Heart left ventricle (tissue), 16 donors: ENCODE measurements at regions not wholly inside any gene's neighbourhood (a gene's known extent, or its start where the extent isn't known, plus 50 kb on each side); places are given as distances from the start of the nearest gene placed in this dataset.

ENCODE experiments used
- ATAC-seq, 4 donors: fragments of 200-7000 bp; cut with Tn5 transposase; one replicate each; pipeline ENCODE4 v1.9.1; 2020 to 2022; ENCODE audit warnings: moderate library complexity in 4 of 4, mild to moderate bottlenecking in 3 of 4, moderate number of reproducible peaks in 1 of 4
- DNase-seq, 5 donors: peaks; one replicate each; pipeline ENCODE4 v3.0.0-alpha.2; 2020
- H3K27ac ChIP-seq, 12 donors: fragments of 200-600 bp; sonication (generic) in 4 of 12; one replicate each; pipeline versions ENCODE4 v1.5.0 to v1.8.0; 2016 to 2022; ENCODE audit warnings: mild to moderate bottlenecking in 2 of 12
- H3K27me3 ChIP-seq, 9 donors: fragments of 200-600 bp; sonication (generic) in 2 of 9; one replicate each; pipeline versions ENCODE4 v1.5.1 to v1.8.0; 2016 to 2022; ENCODE audit warnings: mild to moderate bottlenecking in 3 of 9
- H3K36me3 ChIP-seq, 9 donors: fragments of 200-600 bp; sonication (generic) in 2 of 9; one replicate each; pipeline versions ENCODE4 v1.5.0 to v1.8.0; 2018 to 2022; ENCODE audit warnings: mild to moderate bottlenecking in 2 of 9
- H3K4me1 ChIP-seq, 12 donors: fragments of 200-600 bp; sonication (generic) in 4 of 12; one replicate each; pipeline versions ENCODE4 v1.5.0 to v1.8.0; 2016 to 2022; ENCODE audit warnings: mild to moderate bottlenecking in 3 of 12
- H3K4me3 ChIP-seq, 12 donors: fragments of 200-600 bp; sonication (generic) in 4 of 12; one replicate each; pipeline versions ENCODE4 v1.5.0 to v1.8.0; 2017 to 2022; ENCODE audit warnings: mild to moderate bottlenecking in 9 of 12, moderate library complexity in 4 of 12
- H3K9me3 ChIP-seq, 12 donors: fragments of 200-600 bp; sonication (generic) in 4 of 12; one replicate each; pipeline versions ENCODE4 v1.5.0 to v1.8.0; 2016 to 2022; ENCODE audit warnings: mild to moderate bottlenecking in 1 of 12
- POLR2A ChIP-seq, 2 donors: fragments of 450-650 bp; IDR thresholded peaks; one replicate each; pipeline ENCODE4 v1.6.1; 2017; ENCODE audit warnings: antibody characterized with exemption in 2 of 2, mild to moderate bottlenecking in 2 of 2, moderate library complexity in 2 of 2
- WGBS, 4 donors: extraction: QIAGEN DNeasy Blood & Tissue Kit in 2 of 4; methylation state at CpG; one replicate each; pipeline versions ENCODE4 v1.1.5 to v1.1.7; 2013 to 2018; 5-methylcytosine and 5-hydroxymethylcytosine counted together
- intact Hi-C, 10 donors: fragments of 100-400 bp; cut with DNase I; formaldehyde crosslinking; loops; one replicate each; pipeline versions ENCODE4 v1.11.1 to v1.14.2; 2022
- TF ChIP-seq, protein P1 (sequence below), 12 donors: fragments of 200-600 bp; sonication (generic) in 4 of 12; IDR thresholded peaks; one replicate each; pipeline versions ENCODE4 v1.5.0 to v1.8.0; 2018 to 2022; ENCODE audit warnings: antibody characterized with exemption in 12 of 12, mild to moderate bottlenecking in 5 of 12
- donor health status: ischemic (EF 13 %, LVEDD 7.1; RV severe dilation, severe dysfunction).
- donor health status: healthy with polysubstance abuse.
- donor health status: DM: no; HTN: yes; CAD: no.
- donor health status: DM: no; HTN: no; CAD: no.
- donor health status: ischemic (EF 25% LVEDD 6.9; RV normal size, moderate dysfunction).
- donor health status: ischemic (EF 25% LVEDD 5.7; RV mildly dilated, moderate dysfunction).
- donor health status: healthy.
- donor health status: DM: yes; HTN: yes; CAD: no.
- donor health status: ischemic (EF 35%, LVEDD 5.7; RV mildly dilated, moderate dysfunction).
- donor health status: nonischemic (EF 11% LVEDD 7.7; RV severe dilation, severe dysfunction).
- donor health status: DM: yes; HTN: yes; CAD: no.
- donor health status: PGD.
- donor health status: ischemic (EF 29% LVEDD 5.4; RV normal size, mild dysfunction).
- donor health status: nonischemic (EF 23%, LVEDD 6.1; RV moderate dilation, normal function).

DNA sequence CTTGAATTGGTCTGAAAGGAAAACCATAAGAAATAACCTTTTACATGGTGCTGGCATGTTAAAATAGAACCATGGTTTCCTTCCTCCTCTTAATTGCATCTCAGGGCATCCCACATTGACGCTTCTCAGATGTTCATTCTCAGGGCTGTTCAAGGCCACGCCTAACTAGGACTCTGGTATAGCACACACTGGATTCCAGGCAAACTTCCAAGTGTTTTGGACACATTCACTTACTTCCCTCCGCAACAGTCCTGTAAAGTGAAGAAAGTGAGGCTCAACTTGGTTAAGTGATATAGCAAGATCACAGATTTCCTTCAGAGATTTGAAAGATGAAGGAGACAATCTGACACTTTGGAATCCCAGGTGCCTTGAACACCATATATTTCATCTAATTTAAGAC lies 244.8 kb downstream of the DUSP10 start:
- peaks cover 0 to 4% (median 0%) of the 10 kb centered on the region in 12 donors for H3K4me1 ChIP-seq
- peaks cover 0 to 5% (median 0%) of the 10 kb centered on the region in 9 donors for H3K27me3 ChIP-seq
- ATAC-seq (no peak), DNase-seq (no peak)
- no peak overlapping the region for H3K27ac ChIP-seq
- 28 to 33% (median 30%) methylated on average over 3 of the region's 3 CpGs for WGBS, 4 donors
- intact Hi-C loops = no loop called here
- H3K4me3 ChIP-seq = no peak overlapping the region
- H3K9me3 ChIP-seq = peaks cover 0 to 7% (median 0%) of the 10 kb centered on the region in 12 donors
- TF ChIP-seq POLR2A (IDR thresholded peaks at IDR 0.05) = no peak
- TF ChIP-seq, protein P1, sequence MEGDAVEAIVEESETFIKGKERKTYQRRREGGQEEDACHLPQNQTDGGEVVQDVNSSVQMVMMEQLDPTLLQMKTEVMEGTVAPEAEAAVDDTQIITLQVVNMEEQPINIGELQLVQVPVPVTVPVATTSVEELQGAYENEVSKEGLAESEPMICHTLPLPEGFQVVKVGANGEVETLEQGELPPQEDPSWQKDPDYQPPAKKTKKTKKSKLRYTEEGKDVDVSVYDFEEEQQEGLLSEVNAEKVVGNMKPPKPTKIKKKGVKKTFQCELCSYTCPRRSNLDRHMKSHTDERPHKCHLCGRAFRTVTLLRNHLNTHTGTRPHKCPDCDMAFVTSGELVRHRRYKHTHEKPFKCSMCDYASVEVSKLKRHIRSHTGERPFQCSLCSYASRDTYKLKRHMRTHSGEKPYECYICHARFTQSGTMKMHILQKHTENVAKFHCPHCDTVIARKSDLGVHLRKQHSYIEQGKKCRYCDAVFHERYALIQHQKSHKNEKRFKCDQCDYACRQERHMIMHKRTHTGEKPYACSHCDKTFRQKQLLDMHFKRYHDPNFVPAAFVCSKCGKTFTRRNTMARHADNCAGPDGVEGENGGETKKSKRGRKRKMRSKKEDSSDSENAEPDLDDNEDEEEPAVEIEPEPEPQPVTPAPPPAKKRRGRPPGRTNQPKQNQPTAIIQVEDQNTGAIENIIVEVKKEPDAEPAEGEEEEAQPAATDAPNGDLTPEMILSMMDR (IDR thresholded peaks at IDR 0.05) = no peak
- H3K36me3 ChIP-seq = no peaks in the 10 kb centered on the region

DNA sequence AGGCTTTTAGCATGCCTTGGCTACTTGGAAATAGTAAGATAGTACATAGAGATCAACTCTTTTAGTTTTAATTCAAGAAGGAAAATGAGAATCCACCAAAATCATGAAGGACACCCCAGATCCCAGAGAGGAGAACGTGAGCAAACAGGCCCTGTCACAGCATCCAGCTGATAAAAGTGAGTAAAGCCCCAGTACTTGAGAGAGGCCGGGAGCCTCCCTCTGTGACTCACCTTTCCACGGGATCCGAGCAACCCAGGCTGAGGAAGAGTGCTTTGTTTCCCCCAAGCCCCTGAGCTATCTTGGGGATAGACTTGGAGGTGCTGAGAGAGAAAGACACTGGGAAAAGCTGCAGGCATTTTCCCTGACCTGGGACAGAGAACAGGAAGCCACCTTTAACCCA lies 238.6 kb downstream of the DUSP10 start:
- H3K4me3 ChIP-seq = no peak overlapping the region
- no peak for ATAC-seq
- peaks cover 0 to 23% (median 11%) of the 10 kb centered on the region in 12 donors for H3K9me3 ChIP-seq
- intact Hi-C loops = no loop called here
- TF ChIP-seq, protein P1 (IDR thresholded peaks at IDR 0.05) = no peak
- TF ChIP-seq POLR2A (IDR thresholded peaks at IDR 0.05) = no peak
- no peaks in the 10 kb centered on the region for H3K27me3 ChIP-seq
- no peaks in the 10 kb centered on the region for H3K36me3 ChIP-seq
- no peak overlapping the region for H3K27ac ChIP-seq
- no peaks in the 10 kb centered on the region for H3K4me1 ChIP-seq
- WGBS, 4 donors = 75 to 85% (median 79%) methylated on average over 4 of the region's 4 CpGs
- DNase-seq = no peak

DNA sequence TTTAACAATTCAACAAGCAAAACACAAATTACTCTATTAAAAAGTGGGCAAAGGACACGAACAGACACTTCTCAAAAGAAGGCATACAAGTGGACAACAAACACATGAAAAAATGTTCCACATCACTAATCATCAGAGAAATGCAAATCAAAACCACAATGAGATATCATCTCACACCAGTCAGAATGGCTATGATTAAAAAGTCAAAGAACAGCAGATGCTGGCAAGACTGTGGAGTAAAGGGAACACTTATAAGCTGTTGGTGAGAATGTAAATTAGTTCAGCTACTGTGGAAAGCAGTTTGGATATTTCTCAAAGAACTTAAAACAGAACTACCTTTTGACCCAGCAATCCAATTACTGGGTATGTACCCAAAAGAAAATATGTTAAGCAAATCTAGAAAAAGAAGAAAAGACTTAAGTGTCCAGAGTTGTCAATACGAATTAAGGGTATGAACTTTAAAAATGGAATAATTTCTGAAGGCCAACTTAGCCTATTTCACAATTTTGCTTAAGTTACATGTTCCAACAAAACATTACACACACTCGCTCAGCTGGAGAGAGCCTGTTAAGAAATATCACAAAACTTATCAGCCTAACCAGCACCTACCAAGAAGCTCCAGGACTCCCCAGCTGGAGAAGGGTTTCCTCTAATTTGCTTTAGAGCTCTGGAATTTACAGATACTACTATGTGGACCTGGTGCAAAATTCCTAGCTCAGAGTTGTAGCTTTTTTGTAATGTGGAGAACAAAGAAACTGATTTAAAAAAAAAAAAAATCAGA lies 232.1 kb downstream of the DUSP10 start:
- 65 to 81% (median 72%) methylated on average over 3 of the region's 3 CpGs for WGBS, 4 donors
- H3K4me1 ChIP-seq = no peaks in the 10 kb centered on the region
- H3K36me3 ChIP-seq = no peaks in the 10 kb centered on the region
- H3K4me3 ChIP-seq = no peak overlapping the region
- no peak overlapping the region for H3K27ac ChIP-seq
- H3K9me3 ChIP-seq = peaks cover 0 to 22% (median 9%) of the 10 kb centered on the region in 12 donors
- ATAC-seq (no peak), DNase-seq (no peak)
- no peaks in the 10 kb centered on the region for H3K27me3 ChIP-seq
- intact Hi-C loops = no loop called here
- TF ChIP-seq, protein P1 (IDR thresholded peaks at IDR 0.05) = no peak
- no peak for TF ChIP-seq POLR2A (IDR thresholded peaks at IDR 0.05)

DNA sequence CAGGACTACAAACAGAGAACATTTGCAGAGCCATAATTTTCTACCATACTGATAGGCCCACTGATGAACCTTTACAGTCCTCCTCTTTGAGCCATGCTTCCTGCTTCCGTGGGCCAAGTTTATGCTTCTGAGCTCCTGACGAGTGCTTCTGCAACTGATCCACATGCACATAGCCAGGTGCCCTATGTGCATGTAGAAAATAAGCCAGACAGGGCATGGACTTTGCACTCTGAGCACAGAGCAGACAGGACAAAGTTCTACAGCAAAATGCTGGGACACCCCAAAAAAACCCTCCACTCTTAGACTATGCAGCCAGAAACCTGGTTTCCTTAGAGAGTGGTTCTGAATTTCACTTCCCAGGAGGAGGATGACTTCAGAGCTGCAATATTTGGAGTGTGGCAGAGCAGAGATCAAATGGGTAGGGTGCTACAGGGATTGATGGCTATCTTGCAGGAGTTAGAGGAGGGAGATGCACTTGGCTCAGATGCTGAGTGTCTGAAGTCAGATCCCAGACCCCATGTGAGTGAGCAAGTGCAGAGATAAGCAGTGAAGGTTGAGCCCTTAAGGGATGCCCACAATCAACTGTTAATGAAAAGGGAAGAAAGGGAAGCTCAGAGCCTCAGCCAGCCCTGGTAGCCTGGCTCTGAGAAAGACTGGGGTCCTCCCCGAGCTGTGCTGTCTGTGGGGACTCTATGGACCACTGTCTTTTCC lies 230.9 kb downstream of the DUSP10 start:
- WGBS, 4 donors = 46 to 67% (median 54%) methylated on average over 3 of the region's 3 CpGs
- Histone ChIP-seq H3K4me3 (no peak overlapping the region), H3K9me3 (peaks cover 0 to 11% (median 2%) of the 10 kb centered on the region in 12 donors), H3K36me3 (no peaks in the 10 kb centered on the region), H3K4me1 (no peaks in the 10 kb centered on the region), H3K27me3 (no peaks in the 10 kb centered on the region), H3K27ac (no peak overlapping the region)
- ATAC-seq (no peak), DNase-seq (no peak)
- intact Hi-C loops = no loop called here
- TF ChIP-seq, protein P1 (IDR thresholded peaks at IDR 0.05) = no peak
- TF ChIP-seq POLR2A (IDR thresholded peaks at IDR 0.05) = no peak
